ENCODE measurements at regions not wholly inside any gene's neighbourhood (a gene's known extent, or its start where the extent isn't known, plus 50 kb on each side); places are given as distances from the start of the nearest gene placed in this dataset.
A peak's percentile ranks its signal among the peaks of the same experiment; 100 is the strongest.

DNA sequence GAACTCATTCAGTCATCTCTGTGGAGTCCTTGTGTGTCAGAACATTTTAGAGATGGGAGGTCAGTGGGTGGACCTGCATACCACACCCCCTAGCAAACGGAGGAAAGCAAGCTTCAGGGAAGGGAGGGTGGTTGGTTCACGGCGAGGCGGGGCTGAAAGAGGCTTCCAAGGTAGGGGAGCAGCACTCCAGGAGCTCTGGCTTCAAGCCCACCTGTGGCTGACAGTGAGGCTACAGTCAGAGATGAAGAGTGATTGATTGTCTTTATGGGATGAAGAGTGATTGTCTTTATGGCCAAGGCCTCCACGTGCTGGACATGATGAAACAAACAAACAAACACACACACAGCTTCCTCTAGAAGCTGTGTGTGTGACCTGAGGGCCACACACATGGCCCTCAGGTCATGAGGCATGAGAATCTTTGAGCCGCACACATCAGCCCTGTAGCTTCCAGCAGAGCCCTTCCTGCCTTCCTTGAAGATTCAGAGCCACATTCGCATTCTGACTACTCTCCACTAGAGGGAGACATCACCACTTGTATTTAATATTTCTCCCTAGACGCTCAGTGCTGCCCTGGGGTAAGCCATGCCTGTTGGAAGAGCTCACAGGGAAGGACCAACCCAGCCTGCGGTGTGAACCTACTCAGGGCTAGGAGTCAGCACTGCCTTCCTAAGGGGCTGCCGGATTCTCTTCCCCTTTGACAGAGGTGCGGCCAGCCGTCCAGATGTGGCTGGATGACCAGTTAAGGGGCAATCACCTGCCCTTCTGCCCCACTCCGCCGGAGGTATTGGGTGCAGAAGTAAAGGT is 54.4 kb upstream of the KCNA1 start:
- Histone ChIP-seq H2BK20ac (ENCODE audit: low read depth, low read length, poor library complexity, severe bottlenecking) (no peak overlapping the region), H2BK120ac (ENCODE audit: low read depth, low read length, poor library complexity, severe bottlenecking) (no peak overlapping the region), H2AK5ac (ENCODE audit: insufficient read length, low read length) (no peak overlapping the region), H2BK12ac (ENCODE audit: insufficient read length, low read depth, low read length) (no peak overlapping the region), H3K56ac (ENCODE audit: insufficient read length, low read depth, low read length) (no peak overlapping the region), H2BK15ac (ENCODE audit: low read depth, low read length) (no peak overlapping the region), H3T11ph (ENCODE audit: low read length) (no peak overlapping the region), H4K91ac (ENCODE audit: insufficient read length, low read depth, low read length) (no peak overlapping the region), H3K9ac (ENCODE audit: extremely low read depth, insufficient read length, low read length) (no peak overlapping the region), H3K4me1 (ENCODE audit: insufficient read depth, low read length) (0 out of 2 replicates have a peak, but pooled peaks cover 1% of the 10 kb centered on the region), H4K5ac (ENCODE audit: insufficient read length, low read depth, low read length) (no peak overlapping the region), H4K20me1 (ENCODE audit: control insufficient read depth, insufficient read depth, insufficient read length) (no peaks in the 10 kb centered on the region), H2AFZ (ENCODE audit: low read length) (no peak overlapping the region), H4K8ac (replicated peaks; ENCODE audit: insufficient read length, low read depth, low read length) (no peak overlapping the region), H3K14ac (ENCODE audit: insufficient read depth, low read length) (no peak overlapping the region), H3K9me3 (ENCODE audit: control insufficient read depth, low read depth, low read length) (no peaks in the 10 kb centered on the region), H3K4ac (ENCODE audit: low read depth, low read length) (no peak overlapping the region), H3K79me1 (ENCODE audit: insufficient read depth, low read depth, low read length, poor library complexity, severe bottlenecking) (no peaks in the 10 kb centered on the region), H3K23me2 (ENCODE audit: insufficient read length, low read depth, low read length, poor library complexity, severe bottlenecking) (no peaks in the 10 kb centered on the region), H3K23ac (ENCODE audit: insufficient read length, low read depth, low read length) (no peak overlapping the region), H3K18ac (ENCODE audit: insufficient read length, low read depth, low read length) (no peak overlapping the region), H3K4me2 (ENCODE audit: insufficient read depth, insufficient read length, low read length) (no peak overlapping the region), H3K27me3 (ENCODE audit: insufficient read depth, low read length) (no peaks in the 10 kb centered on the region; the same call in 1 of the 2 replicates), H2BK5ac (ENCODE audit: insufficient read length, low read length) (no peak overlapping the region), H3K79me2 (ENCODE audit: insufficient read depth, low read length) (no peaks in the 10 kb centered on the region), H3K27ac (ENCODE audit: insufficient read length, low read depth, low read length) (no peak overlapping the region)
- H3K4me3 Mint-ChIP-seq, result no peak overlapping the region
- no peak overlapping the region for H3K27ac Mint-ChIP-seq
- no peaks in the 10 kb centered on the region; a peak in 1 of 5 replicates for H3K9me3 Mint-ChIP-seq
- DNase-seq, result peak; percentile 90
- TF ChIP-seq, protein P1, sequence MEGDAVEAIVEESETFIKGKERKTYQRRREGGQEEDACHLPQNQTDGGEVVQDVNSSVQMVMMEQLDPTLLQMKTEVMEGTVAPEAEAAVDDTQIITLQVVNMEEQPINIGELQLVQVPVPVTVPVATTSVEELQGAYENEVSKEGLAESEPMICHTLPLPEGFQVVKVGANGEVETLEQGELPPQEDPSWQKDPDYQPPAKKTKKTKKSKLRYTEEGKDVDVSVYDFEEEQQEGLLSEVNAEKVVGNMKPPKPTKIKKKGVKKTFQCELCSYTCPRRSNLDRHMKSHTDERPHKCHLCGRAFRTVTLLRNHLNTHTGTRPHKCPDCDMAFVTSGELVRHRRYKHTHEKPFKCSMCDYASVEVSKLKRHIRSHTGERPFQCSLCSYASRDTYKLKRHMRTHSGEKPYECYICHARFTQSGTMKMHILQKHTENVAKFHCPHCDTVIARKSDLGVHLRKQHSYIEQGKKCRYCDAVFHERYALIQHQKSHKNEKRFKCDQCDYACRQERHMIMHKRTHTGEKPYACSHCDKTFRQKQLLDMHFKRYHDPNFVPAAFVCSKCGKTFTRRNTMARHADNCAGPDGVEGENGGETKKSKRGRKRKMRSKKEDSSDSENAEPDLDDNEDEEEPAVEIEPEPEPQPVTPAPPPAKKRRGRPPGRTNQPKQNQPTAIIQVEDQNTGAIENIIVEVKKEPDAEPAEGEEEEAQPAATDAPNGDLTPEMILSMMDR (conservative IDR thresholded peaks at IDR 0.05), result peak; percentile 89
- 0 out of 7 replicates have a peak, but pooled peaks cover 0 to 2% (median 0%) of the 10 kb centered on the region in 3 experiments for H3K36me3 Mint-ChIP-seq (ENCODE audit: insufficient read depth in 1 of 3, low read depth in 3 of 3)
- peaks cover 15 to 19% of the 10 kb centered on the region in 2 experiments for H3K4me1 Mint-ChIP-seq
- no CpG with 5 or more reads among the region's 14 CpGs for WGBS (ENCODE audit: extremely low coverage, insufficient read length, low lambda C conversion rate)
- peaks cover 50% of the 10 kb centered on the region for H3K27me3 Mint-ChIP-seq (ENCODE audit: low read depth)
